H1 (cell line): ENCODE measurements at regions not wholly inside any gene's neighbourhood (a gene's known extent, or its start where the extent isn't known, plus 50 kb on each side); places are given as distances from the start of the nearest gene placed in this dataset.

ENCODE experiments used
- POLR2AphosphoS5 ChIP-seq: IDR thresholded peaks from 2 replicates; pipeline ENCODE4 v1.6.1; 2011; ENCODE audit warnings: low read depth, low read length
- TEAD4 ChIP-seq: IDR thresholded peaks from 2 replicates; pipeline ENCODE4 v1.6.1; 2012; ENCODE audit warnings: low read depth, low read length, inconsistent platforms, mixed read lengths

- TF ChIP-seq POLR2AphosphoS5 (no peak), TEAD4 (no peak)
Observed at GRCh38 chr11:97880209-97880608, 1140.5 kb upstream of the CNTN5 start.
